ENCODE measurements at regions not wholly inside any gene's neighbourhood (a gene's known extent, or its start where the extent isn't known, plus 50 kb on each side); places are given as distances from the start of the nearest gene placed in this dataset.

DNA sequence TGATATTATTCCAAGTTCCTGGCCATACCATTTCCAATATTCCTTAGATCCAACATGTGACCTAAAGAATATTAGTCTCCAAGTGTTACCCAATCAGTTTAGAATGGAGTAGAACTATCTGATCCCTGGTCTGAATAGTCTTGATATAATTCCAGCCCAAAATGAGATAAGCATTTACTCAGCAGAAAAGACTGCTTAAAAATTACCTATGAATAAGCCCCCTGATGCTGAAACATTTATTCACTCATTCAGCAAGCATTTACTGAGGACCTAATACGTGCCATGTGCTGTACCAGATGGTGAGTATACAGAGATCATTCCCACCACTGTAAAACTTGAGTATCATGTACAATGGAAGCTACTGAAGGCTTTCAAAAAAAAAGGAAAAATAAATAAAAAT lies 157.0 kb downstream of the FAM114A2 start:
- H3K9me2 ChIP-seq (ENCODE audit: insufficient read depth, low read length): no peaks in the 10 kb centered on the region
- no peak overlapping the region for H2AFZ ChIP-seq (ENCODE audit: low read length)
- intact Hi-C loops (cut with micrococcal nuclease; ENCODE audit: unreplicated experiment): no loop called here
- no peaks in the 10 kb centered on the region for H3K4me1 ChIP-seq (ENCODE audit: insufficient read depth, low read length, poor library complexity, severe bottlenecking)
- H3K79me2 ChIP-seq (ENCODE audit: insufficient read depth, low read depth, low read length): no peaks in the 10 kb centered on the region
- no peak overlapping the region for H3K27ac ChIP-seq (ENCODE audit: low read depth, low read length, poor library complexity, severe bottlenecking)
- CTCF ChIA-PET (ENCODE audit: unreplicated experiment): no interaction called here
- no peak for TF ChIP-seq CTCF (conservative IDR thresholded peaks at IDR 0.05; ENCODE audit: low read length)
- no peak overlapping the region for H3K4me3 ChIP-seq (ENCODE audit: low read depth, low read length, poor library complexity, severe bottlenecking)
- H3K9me3 ChIP-seq (ENCODE audit: low read length): no peaks in the 10 kb centered on the region
- BruUV-seq (replicated peaks): no TSS peak
- no peaks in the 10 kb centered on the region for H4K20me1 ChIP-seq (ENCODE audit: insufficient read depth, low read length)
- no peak overlapping the region for H3K4me2 ChIP-seq (ENCODE audit: low read length)
- DNase-seq (ENCODE audit: low spot score): no peak
- no peaks in the 10 kb centered on the region for H3K36me3 ChIP-seq (ENCODE audit: insufficient read depth, low read length)
- POLR2A ChIA-PET: interaction anchor here (0.9 kb wide), 1 partner anchor 9 kb away, joined by 3 read pairs; no protein-coding TSS in a partner anchor

DNA sequence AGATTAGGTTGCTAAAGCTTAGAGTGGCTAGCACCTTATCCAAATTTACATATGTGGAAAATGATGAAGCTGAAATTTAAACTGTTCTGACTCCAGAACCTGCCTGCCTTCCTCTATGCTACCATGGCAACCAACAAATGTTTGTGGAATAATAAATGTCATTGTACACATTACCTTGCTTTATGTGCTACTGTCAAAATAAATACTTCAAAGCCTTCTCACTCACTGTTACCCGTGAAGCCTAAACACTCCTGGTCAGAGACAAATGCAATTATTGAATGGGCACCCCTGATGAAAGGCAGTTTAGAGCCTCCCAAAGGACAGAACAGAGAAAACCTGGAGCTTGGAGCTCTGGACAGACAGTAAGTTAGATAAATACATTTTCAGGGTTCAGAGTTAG lies 158.6 kb downstream of the FAM114A2 start:
- CTCF ChIA-PET (ENCODE audit: unreplicated experiment): no interaction called here
- no TSS peak for BruUV-seq (replicated peaks)
- Histone ChIP-seq H3K4me1 (ENCODE audit: insufficient read depth, low read length, poor library complexity, severe bottlenecking) (no peaks in the 10 kb centered on the region), H2AFZ (ENCODE audit: low read length) (no peak overlapping the region), H3K4me3 (ENCODE audit: low read depth, low read length, poor library complexity, severe bottlenecking) (no peak overlapping the region), H3K36me3 (ENCODE audit: insufficient read depth, low read length) (no peaks in the 10 kb centered on the region), H3K4me2 (ENCODE audit: low read length) (no peak overlapping the region), H3K9me3 (ENCODE audit: low read length) (no peaks in the 10 kb centered on the region), H3K27ac (ENCODE audit: low read depth, low read length, poor library complexity, severe bottlenecking) (no peak overlapping the region), H3K79me2 (ENCODE audit: insufficient read depth, low read depth, low read length) (no peaks in the 10 kb centered on the region), H4K20me1 (ENCODE audit: insufficient read depth, low read length) (no peaks in the 10 kb centered on the region), H3K9me2 (ENCODE audit: insufficient read depth, low read length) (no peaks in the 10 kb centered on the region)
- POLR2A ChIA-PET: interaction anchor here (0.6 kb wide), 1 partner anchor 44 kb away, joined by 3 read pairs; no protein-coding TSS in a partner anchor
- TF ChIP-seq EZH2phosphoT487 (IDR thresholded peaks at IDR 0.05; ENCODE audit: borderline replicate concordance, low read depth, low read length): no peak
- no peak for TF ChIP-seq CTCF (conservative IDR thresholded peaks at IDR 0.05; ENCODE audit: low read length)
- DNase-seq (ENCODE audit: low spot score): no peak
- intact Hi-C loops (cut with micrococcal nuclease; ENCODE audit: unreplicated experiment): no loop called here

GRCh38 chr5:153879596-153879995 lies 159.1 kb downstream of the FAM114A2 start:
- CTCF ChIA-PET (ENCODE audit: unreplicated experiment): no interaction called here

More at GRCh38 chr5:153879596-153879995, 159.1 kb downstream of the FAM114A2 start:
- Histone ChIP-seq H3K79me2 (ENCODE audit: insufficient read depth, low read depth, low read length) (no peaks in the 10 kb centered on the region), H3K4me3 (ENCODE audit: low read depth, low read length, poor library complexity, severe bottlenecking) (no peak overlapping the region), H3K9me3 (ENCODE audit: low read length) (no peaks in the 10 kb centered on the region), H3K4me1 (ENCODE audit: insufficient read depth, low read length, poor library complexity, severe bottlenecking) (no peaks in the 10 kb centered on the region), H3K36me3 (ENCODE audit: insufficient read depth, low read length) (no peaks in the 10 kb centered on the region), H3K4me2 (ENCODE audit: low read length) (no peak overlapping the region), H4K20me1 (ENCODE audit: insufficient read depth, low read length) (no peaks in the 10 kb centered on the region), H3K27ac (ENCODE audit: low read depth, low read length, poor library complexity, severe bottlenecking) (no peak overlapping the region), H3K9me2 (ENCODE audit: insufficient read depth, low read length) (no peaks in the 10 kb centered on the region), H2AFZ (ENCODE audit: low read length) (no peak overlapping the region)
- POLR2A ChIA-PET: no interaction called here
- BruUV-seq (replicated peaks): no TSS peak
- intact Hi-C loops (cut with micrococcal nuclease; ENCODE audit: unreplicated experiment): no loop called here
- TF ChIP-seq EZH2phosphoT487 (IDR thresholded peaks at IDR 0.05; ENCODE audit: borderline replicate concordance, low read depth, low read length): no peak
- no peak for TF ChIP-seq CTCF (conservative IDR thresholded peaks at IDR 0.05; ENCODE audit: low read length)
- no peak for DNase-seq (ENCODE audit: low spot score)
